Endothelial cell of umbilical vein (primary cell): ENCODE measurements at regions not wholly inside any gene's neighbourhood (a gene's known extent, or its start where the extent isn't known, plus 50 kb on each side); places are given as distances from the start of the nearest gene placed in this dataset.

ENCODE experiments used
- BruUV-seq: library from RNA; stranded (reverse); fragments of 400-500 nt; replicated peaks from 2 replicates; lab custom pipeline; 2021; lab: Mats Ljungman, UMichigan
- CTCF ChIA-PET: fragments of 300-600, 350-600 bp; sonication (Branson Sonifier 250); formaldehyde crosslinking; loops from one replicate; lab custom pipeline; 2021; ENCODE audit warnings: antibody characterized with exemption, inconsistent platforms; lab: Charles Lee
- POLR2A ChIA-PET: fragments of 300-600, 350-600 bp; sonication (Branson Sonifier 250); formaldehyde crosslinking; loops from one replicate; lab custom pipeline; 2021; ENCODE audit warnings: antibody characterized with exemption, inconsistent platforms; lab: Charles Lee
- DNase-seq: peaks from one replicate; pipeline ENCODE4 v3.0.0-alpha.2; 2011; ENCODE audit warnings: low read depth, low spot score
- FAIRE-seq: peaks from 2 replicates; lab custom pipeline; 2011; peaks lifted over from hg19 to GRCh38; lab: Jason Lieb, UNC
- H2AFZ ChIP-seq: 2 replicates; pipeline ENCODE4 v1.6.0; 2012; ENCODE audit warnings: low read depth, low read length, control low read depth, inconsistent platforms
- H3K27ac ChIP-seq: 2 replicates; pipeline ENCODE4 v1.5.1; 2011; ENCODE audit warnings: low read depth, mild to moderate bottlenecking, control low read depth, low read length, moderate library complexity; ENCODE audit not compliant: insufficient read depth
- H3K27me3 ChIP-seq, 2 experiments: 2 replicates each; pipeline versions ENCODE4 v1.6.0 to v1.6.1; 2011; ENCODE audit warnings: low read length in 2 of 2, mixed read lengths in 1 of 2; ENCODE audit not compliant: control insufficient read depth in 2 of 2, insufficient read depth in 2 of 2
- H3K36me3 ChIP-seq, 2 experiments: 2 replicates in 1 of 2; 3 replicates in 1 of 2; pipeline ENCODE4 v1.5.1; 2011; ENCODE audit warnings: low read length in 2 of 2, mild to moderate bottlenecking in 1 of 2, moderate library complexity in 1 of 2; ENCODE audit not compliant: control insufficient read depth in 2 of 2, insufficient read depth in 2 of 2; ENCODE audit errors: extremely low read depth in 1 of 2
- H3K4me1 ChIP-seq: 3 replicates; pipeline ENCODE4 v1.5.1; 2011; ENCODE audit warnings: mild to moderate bottlenecking, low read length; ENCODE audit not compliant: control insufficient read depth, insufficient read depth; ENCODE audit errors: extremely low read depth
- H3K4me2 ChIP-seq: 2 replicates; pipeline ENCODE4 v1.6.1; 2011; ENCODE audit warnings: low read length, control low read depth, mixed read lengths; ENCODE audit not compliant: insufficient read depth
- H3K4me3 ChIP-seq, 3 experiments: fragments of 200-600 bp in 1 of 3; sonication (generic), shearing (Covaris generic) in 1 of 3; replicated peaks in 1 of 3; 2 replicates each; pipeline ENCODE4 v1.5.1; 2011 to 2016; ENCODE audit warnings: control low read depth in 3 of 3, low read length in 3 of 3, mild to moderate bottlenecking in 2 of 3, inconsistent platforms in 1 of 3, low read depth in 1 of 3, moderate library complexity in 1 of 3; ENCODE audit not compliant: insufficient read depth in 1 of 3
- H3K79me2 ChIP-seq: 2 replicates; pipeline ENCODE4 v1.6.0; 2012; ENCODE audit warnings: low read length, inconsistent platforms; ENCODE audit not compliant: control insufficient read depth, insufficient read depth
- H3K9ac ChIP-seq: replicated peaks from 2 replicates; pipeline ENCODE3; 2011; ENCODE audit warnings: low read length, control low read depth; ENCODE audit not compliant: insufficient read depth; ENCODE audit errors: extremely low read depth
- H3K9me1 ChIP-seq: replicated peaks from 3 replicates; pipeline ENCODE4 v1.6.0; 2011; ENCODE audit warnings: mild to moderate bottlenecking, low read length; ENCODE audit not compliant: control insufficient read depth, insufficient read depth; ENCODE audit errors: extremely low read depth
- H3K9me3 ChIP-seq: replicated peaks from 2 replicates; pipeline ENCODE4 v1.5.1; 2012; ENCODE audit warnings: low read length, inconsistent platforms; ENCODE audit not compliant: control insufficient read depth, insufficient read depth
- H4K20me1 ChIP-seq: replicated peaks from 2 replicates; pipeline ENCODE3; 2011; ENCODE audit warnings: mild to moderate bottlenecking, low read length; ENCODE audit not compliant: control insufficient read depth, insufficient read depth; ENCODE audit errors: extremely low read depth
- EZH2 ChIP-seq: IDR thresholded peaks from 2 replicates; pipeline ENCODE4 v1.6.1; 2012; ENCODE audit warnings: borderline replicate concordance, low read depth, mild to moderate bottlenecking, moderate library complexity, low read length, inconsistent platforms; ENCODE audit not compliant: severe bottlenecking
- FOS ChIP-seq: IDR thresholded peaks from 2 replicates; pipeline ENCODE4 v1.6.1; 2011; ENCODE audit warnings: mild to moderate bottlenecking, low read length, moderate library complexity, borderline replicate concordance; ENCODE audit not compliant: insufficient read depth
- GATA2 ChIP-seq: IDR thresholded peaks from 2 replicates; pipeline ENCODE4 v1.7.0; 2011; ENCODE audit warnings: low read depth, mild to moderate bottlenecking, moderate library complexity, mixed read lengths, low read length; ENCODE audit not compliant: insufficient read length, insufficient read depth
- JUN ChIP-seq: IDR thresholded peaks from 2 replicates; pipeline ENCODE4 v1.6.1; 2011; ENCODE audit warnings: borderline replicate concordance, low read depth; ENCODE audit not compliant: insufficient read length, insufficient read depth
- MYC ChIP-seq: IDR thresholded peaks from one replicate; pipeline ENCODE4 v1.6.1; 2011; ENCODE audit warnings: mild to moderate bottlenecking, low read depth, low read length
- POLR2A ChIP-seq: IDR thresholded peaks from 2 replicates; pipeline ENCODE4 v1.6.1; 2012; ENCODE audit warnings: low read depth, mild to moderate bottlenecking, control low read depth, low read length
- POLR2AphosphoS5 ChIP-seq: IDR thresholded peaks from 2 replicates; pipeline ENCODE4 v1.6.1; 2012; ENCODE audit warnings: low read depth, mild to moderate bottlenecking, control low read depth, low read length, moderate library complexity; ENCODE audit not compliant: insufficient read depth
- dilution Hi-C: fragments of 300-500 bp; cut with MboI; formaldehyde crosslinking; loops from one replicate; pipeline ENCODE4 v1.15.0; 2019; ENCODE audit warnings: low sequenced_read_pairs; ENCODE audit not compliant: extremely low pct_ligation_motif_present
- intact Hi-C: fragments of 100-400 bp; cut with micrococcal nuclease; formaldehyde crosslinking; loops from one replicate; pipeline ENCODE4 v1.10.0; 2022
- TF ChIP-seq, protein P1 (sequence below): IDR thresholded peaks from 2 replicates; pipeline ENCODE4 v1.6.1; 2011; ENCODE audit not compliant: insufficient read depth, insufficient read length
- TF ChIP-seq, protein P2 (sequence below), 2 donors: IDR thresholded peaks; 1 replicate in 1 of 2; 2 replicates in 1 of 2; pipeline ENCODE4 v1.5.1; 2011; ENCODE audit warnings: low read length in 2 of 2, mild to moderate bottlenecking in 2 of 2, moderate library complexity in 2 of 2, control low read depth in 1 of 2, inconsistent platforms in 1 of 2, low read depth in 1 of 2; ENCODE audit not compliant: insufficient read depth in 1 of 2; ENCODE audit errors: extremely low read depth in 1 of 2

- Histone ChIP-seq H3K4me2 (no peak overlapping the region), H3K79me2 (no peaks in the 10 kb centered on the region), H3K9ac (no peak overlapping the region), H4K20me1 (no peaks in the 10 kb centered on the region), H3K9me3 (peaks cover 6% of the 10 kb centered on the region), H3K4me3 (no peak overlapping the region), H3K27ac (no peak overlapping the region), H3K4me1 (no peaks in the 10 kb centered on the region), H2AFZ (no peak overlapping the region), H3K9me1 (no peaks in the 10 kb centered on the region), H3K36me3 (no peaks in the 10 kb centered on the region), H3K27me3 (no peaks in the 10 kb centered on the region)
- dilution Hi-C loops (no loop called here), intact Hi-C loops (no loop called here)
- DNase-seq (no peak), FAIRE-seq (no peak)
- no TSS peak for BruUV-seq
- TF ChIP-seq JUN (no peak), POLR2A (no peak), EZH2 (no peak), POLR2AphosphoS5 (no peak), GATA2 (no peak), FOS (no peak), MYC (no peak)
- TF ChIP-seq, protein P1, sequence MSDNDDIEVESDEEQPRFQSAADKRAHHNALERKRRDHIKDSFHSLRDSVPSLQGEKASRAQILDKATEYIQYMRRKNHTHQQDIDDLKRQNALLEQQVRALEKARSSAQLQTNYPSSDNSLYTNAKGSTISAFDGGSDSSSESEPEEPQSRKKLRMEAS, result no peak
- TF ChIP-seq, protein P2, sequence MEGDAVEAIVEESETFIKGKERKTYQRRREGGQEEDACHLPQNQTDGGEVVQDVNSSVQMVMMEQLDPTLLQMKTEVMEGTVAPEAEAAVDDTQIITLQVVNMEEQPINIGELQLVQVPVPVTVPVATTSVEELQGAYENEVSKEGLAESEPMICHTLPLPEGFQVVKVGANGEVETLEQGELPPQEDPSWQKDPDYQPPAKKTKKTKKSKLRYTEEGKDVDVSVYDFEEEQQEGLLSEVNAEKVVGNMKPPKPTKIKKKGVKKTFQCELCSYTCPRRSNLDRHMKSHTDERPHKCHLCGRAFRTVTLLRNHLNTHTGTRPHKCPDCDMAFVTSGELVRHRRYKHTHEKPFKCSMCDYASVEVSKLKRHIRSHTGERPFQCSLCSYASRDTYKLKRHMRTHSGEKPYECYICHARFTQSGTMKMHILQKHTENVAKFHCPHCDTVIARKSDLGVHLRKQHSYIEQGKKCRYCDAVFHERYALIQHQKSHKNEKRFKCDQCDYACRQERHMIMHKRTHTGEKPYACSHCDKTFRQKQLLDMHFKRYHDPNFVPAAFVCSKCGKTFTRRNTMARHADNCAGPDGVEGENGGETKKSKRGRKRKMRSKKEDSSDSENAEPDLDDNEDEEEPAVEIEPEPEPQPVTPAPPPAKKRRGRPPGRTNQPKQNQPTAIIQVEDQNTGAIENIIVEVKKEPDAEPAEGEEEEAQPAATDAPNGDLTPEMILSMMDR (IDR thresholded peaks at IDR 0.05; ENCODE audit: extremely low read depth in 1 of 2, insufficient read depth in 1 of 2, low read depth in 1 of 2, low read length in 2 of 2), result no peak
- CTCF ChIA-PET, result no interaction called here
- POLR2A ChIA-PET, result no interaction called here
Observed at GRCh38 chr15:24734396-24734795, 58.8 kb downstream of the NPAP1 start.
